H9 (cell line): ENCODE measurements at regions not wholly inside any gene's neighbourhood (a gene's known extent, or its start where the extent isn't known, plus 50 kb on each side); places are given as distances from the start of the nearest gene placed in this dataset.

Experiments
- DNase-seq: peaks from one replicate; pipeline ENCODE4 v3.0.0-alpha.2; 2017
- H2AFZ ChIP-seq: one replicate; pipeline ENCODE4 v1.6.1; 2013; ENCODE audit warnings: mild to moderate bottlenecking, low read length, control low read depth, moderate library complexity
- H2AK5ac ChIP-seq: 2 replicates; pipeline ENCODE4 v1.6.1; 2013; ENCODE audit warnings: low read length, control low read depth, mixed read lengths; ENCODE audit not compliant: insufficient read length
- H2BK120ac ChIP-seq: one replicate; pipeline ENCODE4 v1.6.1; 2013; ENCODE audit warnings: low read depth, mild to moderate bottlenecking, low read length, control low read depth, inconsistent platforms; ENCODE audit not compliant: poor library complexity, severe bottlenecking
- H2BK12ac ChIP-seq: 2 replicates; pipeline ENCODE4 v1.6.1; 2013; ENCODE audit warnings: low read length, control low read depth, mixed read lengths, low read depth; ENCODE audit not compliant: insufficient read length
- H2BK15ac ChIP-seq: 2 replicates; pipeline ENCODE4 v1.6.1; 2013; ENCODE audit warnings: low read depth, low read length, control low read depth
- H2BK20ac ChIP-seq: one replicate; pipeline ENCODE4 v1.6.1; 2013; ENCODE audit warnings: low read depth, mild to moderate bottlenecking, low read length, control low read depth, inconsistent platforms; ENCODE audit not compliant: poor library complexity, severe bottlenecking
- H2BK5ac ChIP-seq: 2 replicates; pipeline ENCODE4 v1.6.1; 2013; ENCODE audit warnings: low read length, control low read depth, mixed read lengths; ENCODE audit not compliant: insufficient read length
- H3K14ac ChIP-seq: 2 replicates; pipeline ENCODE4 v1.6.1; 2013; ENCODE audit warnings: low read length, control low read depth; ENCODE audit not compliant: insufficient read depth
- H3K18ac ChIP-seq: 2 replicates; pipeline ENCODE4 v1.6.1; 2013; ENCODE audit warnings: low read depth, mild to moderate bottlenecking, mixed read lengths, low read length, control low read depth; ENCODE audit not compliant: insufficient read length
- H3K23ac ChIP-seq: 2 replicates; pipeline ENCODE4 v1.6.1; 2013; ENCODE audit warnings: low read length, control low read depth, mixed read lengths, low read depth; ENCODE audit not compliant: insufficient read length
- H3K23me2 ChIP-seq: 2 replicates; pipeline ENCODE4 v1.6.1; 2013; ENCODE audit warnings: low read depth, mild to moderate bottlenecking, mixed read lengths, low read length, control low read depth; ENCODE audit not compliant: insufficient read length, poor library complexity, severe bottlenecking
- H3K27ac ChIP-seq: 2 replicates; pipeline ENCODE4 v1.5.1; 2013; ENCODE audit warnings: low read length, control low read depth, mixed read lengths, low read depth; ENCODE audit not compliant: insufficient read length
- H3K27me3 ChIP-seq: 2 replicates; pipeline ENCODE4 v1.6.1; 2013; ENCODE audit warnings: low read length, control low read depth, inconsistent platforms; ENCODE audit not compliant: insufficient read depth
- H3K4ac ChIP-seq: 2 replicates; pipeline ENCODE4 v1.6.1; 2013; ENCODE audit warnings: low read depth, mild to moderate bottlenecking, control low read depth, inconsistent platforms, low read length, moderate library complexity
- H3K4me1 ChIP-seq: 2 replicates; pipeline ENCODE4 v1.6.1; 2013; ENCODE audit warnings: low read length, control low read depth, inconsistent platforms; ENCODE audit not compliant: insufficient read depth
- H3K4me2 ChIP-seq: 2 replicates; pipeline ENCODE4 v1.6.1; 2013; ENCODE audit warnings: low read length, control low read depth, mixed read lengths; ENCODE audit not compliant: insufficient read length, insufficient read depth
- H3K56ac ChIP-seq: 2 replicates; pipeline ENCODE4 v1.6.1; 2013; ENCODE audit warnings: low read depth, mild to moderate bottlenecking, mixed read lengths, low read length, control low read depth; ENCODE audit not compliant: insufficient read length
- H3K79me1 ChIP-seq: 2 replicates; pipeline ENCODE4 v1.6.1; 2013; ENCODE audit warnings: low read depth, mild to moderate bottlenecking, moderate library complexity, low read length, control low read depth, inconsistent platforms; ENCODE audit not compliant: insufficient read depth, poor library complexity, severe bottlenecking
- H3K79me2 ChIP-seq: 2 replicates; pipeline ENCODE4 v1.6.1; 2013; ENCODE audit warnings: low read length, control low read depth, inconsistent platforms; ENCODE audit not compliant: insufficient read depth
- H3K9ac ChIP-seq: 2 replicates; pipeline ENCODE4 v1.6.1; 2013; ENCODE audit warnings: low read length, control low read depth, mixed read lengths; ENCODE audit not compliant: insufficient read length; ENCODE audit errors: extremely low read depth
- H3K9me3 ChIP-seq: one replicate; pipeline ENCODE4 v1.6.1; 2013; ENCODE audit warnings: low read depth, low read length, inconsistent platforms; ENCODE audit not compliant: control insufficient read depth
- H3T11ph ChIP-seq: one replicate; pipeline ENCODE4 v1.6.1; 2013; ENCODE audit warnings: mild to moderate bottlenecking, low read length, control low read depth, inconsistent platforms
- H4K20me1 ChIP-seq: one replicate; pipeline ENCODE4 v1.6.1; 2013; ENCODE audit not compliant: control insufficient read depth, insufficient read length, insufficient read depth
- H4K5ac ChIP-seq: 2 replicates; pipeline ENCODE4 v1.6.1; 2013; ENCODE audit warnings: low read depth, mild to moderate bottlenecking, mixed read lengths, low read length, control low read depth; ENCODE audit not compliant: insufficient read length
- H4K8ac ChIP-seq: replicated peaks from 2 replicates; pipeline ENCODE4 v1.6.1; 2013; ENCODE audit warnings: low read length, control low read depth, mixed read lengths, low read depth; ENCODE audit not compliant: insufficient read length
- H4K91ac ChIP-seq: 2 replicates; pipeline ENCODE4 v1.6.1; 2013; ENCODE audit warnings: low read depth, mild to moderate bottlenecking, moderate library complexity, mixed read lengths, low read length, control low read depth; ENCODE audit not compliant: insufficient read length
- H3K27ac Mint-ChIP-seq, 3 experiments: 2 replicates in 2 of 3; 3 replicates in 1 of 3; pipeline ENCODE4 v1.8.0; 2020 to 2021; ENCODE audit warnings: mixed read lengths in 3 of 3, mild to moderate bottlenecking in 1 of 3, moderate library complexity in 1 of 3
- H3K27me3 Mint-ChIP-seq: 2 replicates; pipeline ENCODE4 v1.8.0; 2021; ENCODE audit warnings: low read depth, mild to moderate bottlenecking, moderate library complexity, mixed read lengths
- H3K36me3 Mint-ChIP-seq, 3 experiments: 2 replicates in 2 of 3; 3 replicates in 1 of 3; pipeline ENCODE4 v1.8.0; 2020 to 2021; ENCODE audit warnings: low read depth in 3 of 3, mixed read lengths in 3 of 3; ENCODE audit not compliant: insufficient read depth in 1 of 3
- H3K4me1 Mint-ChIP-seq, 2 experiments: 2 replicates each; pipeline ENCODE4 v1.8.0; 2020; ENCODE audit warnings: mixed read lengths in 2 of 2
- H3K4me3 Mint-ChIP-seq, 2 experiments: 2 replicates in 1 of 2; 3 replicates in 1 of 2; pipeline ENCODE4 v1.8.0; 2020 to 2021; ENCODE audit warnings: mild to moderate bottlenecking in 2 of 2, mixed read lengths in 2 of 2, moderate library complexity in 1 of 2
- H3K9me3 Mint-ChIP-seq, 2 experiments: 2 replicates in 1 of 2; 3 replicates in 1 of 2; pipeline ENCODE4 v1.8.0; 2020; ENCODE audit warnings: mild to moderate bottlenecking in 2 of 2, mixed read lengths in 2 of 2, moderate library complexity in 1 of 2
- WGBS: extraction: QIAGEN DNeasy Blood & Tissue Kit; methylation state at CpG from one replicate; pipeline ENCODE4 v1.1.7; 2013; ENCODE audit warnings: missing lambda C conversion rate, low lambda C conversion rate, mixed read lengths; ENCODE audit not compliant: insufficient read length; ENCODE audit errors: extremely low coverage; 5-methylcytosine and 5-hydroxymethylcytosine counted together
- TF ChIP-seq, protein P1 (sequence below): fragments of 200-600 bp; sonication (generic); conservative IDR thresholded peaks from 3 replicates; pipeline ENCODE4 v1.8.0; 2021; ENCODE audit warnings: antibody characterized with exemption, mild to moderate bottlenecking

DNA sequence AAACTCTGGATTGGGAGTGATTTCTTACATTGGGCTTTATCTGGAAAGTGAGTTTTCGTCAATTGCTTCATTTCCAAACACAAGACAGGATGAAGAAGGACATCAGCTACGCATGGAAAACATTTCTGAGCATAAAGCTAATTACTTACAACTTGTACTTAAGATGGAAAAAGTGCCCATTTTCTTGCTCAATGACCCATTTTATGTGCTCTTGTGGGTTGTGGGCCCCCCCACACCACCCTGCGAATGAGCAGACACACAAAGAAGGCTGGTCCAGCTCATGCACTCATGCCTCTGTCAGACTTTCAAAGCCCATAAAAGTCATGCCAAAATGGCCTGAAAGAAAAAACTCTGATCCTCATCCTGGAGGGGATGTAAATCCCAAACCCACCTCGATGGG, 663.0 kb downstream of the AJAP1 start:
- Histone ChIP-seq H4K20me1 (no peaks in the 10 kb centered on the region), H2BK12ac (no peak overlapping the region), H3K9me3 (no peaks in the 10 kb centered on the region), H3K14ac (no peak overlapping the region), H2BK15ac (no peak overlapping the region), H2BK20ac (no peak overlapping the region), H2AFZ (no peak overlapping the region), H3T11ph (no peak overlapping the region), H2AK5ac (no peak overlapping the region), H3K4ac (no peak overlapping the region), H3K9ac (no peak overlapping the region), H2BK120ac (no peak overlapping the region), H3K27ac (no peak overlapping the region), H3K23ac (no peak overlapping the region), H2BK5ac (no peak overlapping the region), H4K91ac (no peak overlapping the region), H3K18ac (no peak overlapping the region), H3K79me1 (no peaks in the 10 kb centered on the region), H3K56ac (no peak overlapping the region), H3K79me2 (no peaks in the 10 kb centered on the region), H3K27me3 (no peaks in the 10 kb centered on the region), H3K4me1 (no peaks in the 10 kb centered on the region), H4K8ac (no peak overlapping the region), H3K4me2 (no peak overlapping the region), H3K23me2 (no peaks in the 10 kb centered on the region), H4K5ac (no peak overlapping the region)
- TF ChIP-seq, protein P1, sequence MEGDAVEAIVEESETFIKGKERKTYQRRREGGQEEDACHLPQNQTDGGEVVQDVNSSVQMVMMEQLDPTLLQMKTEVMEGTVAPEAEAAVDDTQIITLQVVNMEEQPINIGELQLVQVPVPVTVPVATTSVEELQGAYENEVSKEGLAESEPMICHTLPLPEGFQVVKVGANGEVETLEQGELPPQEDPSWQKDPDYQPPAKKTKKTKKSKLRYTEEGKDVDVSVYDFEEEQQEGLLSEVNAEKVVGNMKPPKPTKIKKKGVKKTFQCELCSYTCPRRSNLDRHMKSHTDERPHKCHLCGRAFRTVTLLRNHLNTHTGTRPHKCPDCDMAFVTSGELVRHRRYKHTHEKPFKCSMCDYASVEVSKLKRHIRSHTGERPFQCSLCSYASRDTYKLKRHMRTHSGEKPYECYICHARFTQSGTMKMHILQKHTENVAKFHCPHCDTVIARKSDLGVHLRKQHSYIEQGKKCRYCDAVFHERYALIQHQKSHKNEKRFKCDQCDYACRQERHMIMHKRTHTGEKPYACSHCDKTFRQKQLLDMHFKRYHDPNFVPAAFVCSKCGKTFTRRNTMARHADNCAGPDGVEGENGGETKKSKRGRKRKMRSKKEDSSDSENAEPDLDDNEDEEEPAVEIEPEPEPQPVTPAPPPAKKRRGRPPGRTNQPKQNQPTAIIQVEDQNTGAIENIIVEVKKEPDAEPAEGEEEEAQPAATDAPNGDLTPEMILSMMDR = no peak
- Mint-ChIP-seq H3K4me3 (no peak overlapping the region), H3K9me3 (peaks cover 0 to 1% of the 10 kb centered on the region in 2 experiments; a peak in 3 of 5 replicates), H3K36me3 (no peaks in the 10 kb centered on the region), H3K4me1 (peaks cover 2 to 3% of the 10 kb centered on the region in 2 experiments; a peak in 2 of 4 replicates), H3K27ac (no peak overlapping the region), H3K27me3 (peaks cover 36% of the 10 kb centered on the region)
- DNase-seq = no peak
- WGBS = no CpG with 5 or more reads among the region's 4 CpGs
